ENCODE measurements at regions not wholly inside any gene's neighbourhood (a gene's known extent, or its start where the extent isn't known, plus 50 kb on each side); places are given as distances from the start of the nearest gene placed in this dataset.

- Histone ChIP-seq H3K27me3 (ENCODE audit: control insufficient read depth in 1 of 2, insufficient read depth in 1 of 2, low read length in 2 of 2) (no peaks in the 10 kb centered on the region), H2BK5ac (ENCODE audit: low read depth, low read length, poor library complexity, severe bottlenecking) (no peak overlapping the region), H3K79me1 (replicated peaks; ENCODE audit: low read length, poor library complexity, severe bottlenecking) (no peaks in the 10 kb centered on the region), H3K4ac (ENCODE audit: low read depth in 1 of 2, low read length in 2 of 2) (no peak overlapping the region), H4K91ac (ENCODE audit: low read length) (no peak overlapping the region), H3K9me3 (ENCODE audit: control insufficient read depth, low read length) (no peaks in the 10 kb centered on the region), H2AFZ (ENCODE audit: low read depth, low read length) (no peak overlapping the region), H3K4me2 (ENCODE audit: low read length, poor library complexity, severe bottlenecking) (no peak overlapping the region), H3K4me3 (ENCODE audit: insufficient read depth in 1 of 2, low read depth in 1 of 2, low read length in 2 of 2) (no peak overlapping the region), H2BK12ac (ENCODE audit: low read length in 2 of 2) (peak overlapping the region; percentile 64 to 79), H4K8ac (ENCODE audit: low read length) (no peak overlapping the region), H3K27ac (ENCODE audit: low read length, poor library complexity, severe bottlenecking) (no peak overlapping the region), H3K18ac (ENCODE audit: low read depth in 1 of 2, low read length in 2 of 2) (peak overlapping the region; percentile 52 to 61), H3K9ac (ENCODE audit: low read length) (no peak overlapping the region), H3K14ac (ENCODE audit: low read length in 2 of 2) (no peak overlapping the region), H2BK15ac (ENCODE audit: low read depth, poor library complexity, severe bottlenecking) (no peak overlapping the region), H3K4me1 (ENCODE audit: control insufficient read depth, insufficient read depth, low read depth, low read length) (peaks cover 3% of the 10 kb centered on the region), H3K23ac (ENCODE audit: low read length in 2 of 2) (no peak overlapping the region), H2BK120ac (ENCODE audit: low read depth, low read length) (peak overlapping the region; percentile 45), H2AK5ac (ENCODE audit: low read length, severe bottlenecking) (no peak overlapping the region), H3K36me3 (ENCODE audit: control insufficient read depth in 1 of 2, insufficient read depth in 2 of 2, low read depth in 1 of 2, low read length in 2 of 2) (no peaks in the 10 kb centered on the region)
- no peak for DNase-seq
- 90% methylated on average over 4 of the region's 4 CpGs for WGBS
Measured at GRCh38 chr13:33514362-33514761, 228.8 kb upstream of the STARD13 start.

DNA sequence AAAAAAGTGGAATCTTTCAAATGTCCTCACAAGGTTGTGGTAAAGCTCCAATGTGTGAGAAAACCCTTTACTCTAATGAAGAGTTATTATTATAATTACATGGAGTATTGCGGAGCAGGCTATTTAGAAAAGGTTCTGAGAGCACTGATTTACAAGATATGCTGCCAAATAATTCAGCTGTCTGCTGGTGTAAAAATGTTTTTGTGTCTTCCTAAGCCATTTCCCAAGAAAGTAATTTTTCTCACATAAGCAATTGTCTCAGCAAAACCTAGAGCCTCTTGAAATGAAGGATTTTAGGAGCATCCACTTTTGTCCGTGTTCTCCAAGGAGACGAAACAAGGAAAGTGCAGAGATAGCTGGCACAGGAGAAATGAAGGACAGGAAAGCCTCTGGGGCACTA is 229.6 kb upstream of the STARD13 start:
- no peak for DNase-seq
- no peaks in the 10 kb centered on the region for H3K9me3 ChIP-seq (ENCODE audit: control insufficient read depth, low read length)
- H3K4ac ChIP-seq (ENCODE audit: low read depth in 1 of 2, low read length in 2 of 2), result no peak overlapping the region
- no peak overlapping the region for H2BK5ac ChIP-seq (ENCODE audit: low read depth, low read length, poor library complexity, severe bottlenecking)
- no peaks in the 10 kb centered on the region for H3K27me3 ChIP-seq (ENCODE audit: control insufficient read depth in 1 of 2, insufficient read depth in 1 of 2, low read length in 2 of 2)
- H3K36me3 ChIP-seq (ENCODE audit: control insufficient read depth in 1 of 2, insufficient read depth in 2 of 2, low read depth in 1 of 2, low read length in 2 of 2), result no peaks in the 10 kb centered on the region
- H3K4me1 ChIP-seq (ENCODE audit: control insufficient read depth, insufficient read depth, low read depth, low read length), result peaks cover 3% of the 10 kb centered on the region
- H3K18ac ChIP-seq (ENCODE audit: low read depth in 1 of 2, low read length in 2 of 2), result no peak overlapping the region
- H3K9ac ChIP-seq (ENCODE audit: low read length), result no peak overlapping the region
- no peak overlapping the region for H2BK12ac ChIP-seq (ENCODE audit: low read length in 2 of 2)
- no peak overlapping the region for H3K27ac ChIP-seq (ENCODE audit: low read length, poor library complexity, severe bottlenecking)
- H4K91ac ChIP-seq (ENCODE audit: low read length), result no peak overlapping the region
- no peak overlapping the region for H2BK120ac ChIP-seq (ENCODE audit: low read depth, low read length)
- H2AK5ac ChIP-seq (ENCODE audit: low read length, severe bottlenecking), result no peak overlapping the region
- no peak overlapping the region for H3K4me2 ChIP-seq (ENCODE audit: low read length, poor library complexity, severe bottlenecking)
- H4K8ac ChIP-seq (ENCODE audit: low read length), result no peak overlapping the region
- H3K14ac ChIP-seq (ENCODE audit: low read length in 2 of 2), result no peak overlapping the region
- H3K4me3 ChIP-seq (ENCODE audit: insufficient read depth in 1 of 2, low read depth in 1 of 2, low read length in 2 of 2), result no peak overlapping the region
- no peak overlapping the region for H2AFZ ChIP-seq (ENCODE audit: low read depth, low read length)
- no peaks in the 10 kb centered on the region for H3K79me1 ChIP-seq (replicated peaks; ENCODE audit: low read length, poor library complexity, severe bottlenecking)
- no peak overlapping the region for H3K23ac ChIP-seq (ENCODE audit: low read length in 2 of 2)
- WGBS, result 93% methylated on average over 2 of the region's 3 CpGs
- no peak overlapping the region for H2BK15ac ChIP-seq (ENCODE audit: low read depth, poor library complexity, severe bottlenecking)

GRCh38 chr13:33518452-33518851 is 232.9 kb upstream of the STARD13 start:
- H3K9ac ChIP-seq (ENCODE audit: low read length), result no peak overlapping the region
- no peaks in the 10 kb centered on the region for H3K27me3 ChIP-seq (ENCODE audit: control insufficient read depth in 1 of 2, insufficient read depth in 1 of 2, low read length in 2 of 2)
- H3K4me2 ChIP-seq (ENCODE audit: low read length, poor library complexity, severe bottlenecking), result no peak overlapping the region
- peaks cover 6% of the 10 kb centered on the region for H3K4me1 ChIP-seq (ENCODE audit: control insufficient read depth, insufficient read depth, low read depth, low read length)
- DNase-seq, result no peak
- no peaks in the 10 kb centered on the region for H3K79me1 ChIP-seq (replicated peaks; ENCODE audit: low read length, poor library complexity, severe bottlenecking)
- no peak overlapping the region for H2BK12ac ChIP-seq (ENCODE audit: low read length in 2 of 2)
- H3K14ac ChIP-seq (ENCODE audit: low read length in 2 of 2), result no peak overlapping the region
- WGBS, result 78% methylated on average over 2 of the region's 2 CpGs
- H3K9me3 ChIP-seq (ENCODE audit: control insufficient read depth, low read length), result no peaks in the 10 kb centered on the region
- no peak overlapping the region for H2BK15ac ChIP-seq (ENCODE audit: low read depth, poor library complexity, severe bottlenecking)
- no peak overlapping the region for H2AK5ac ChIP-seq (ENCODE audit: low read length, severe bottlenecking)
- H2BK120ac ChIP-seq (ENCODE audit: low read depth, low read length), result no peak overlapping the region
- no peak overlapping the region for H4K8ac ChIP-seq (ENCODE audit: low read length)
- H3K27ac ChIP-seq (ENCODE audit: low read length, poor library complexity, severe bottlenecking), result no peak overlapping the region
- no peak overlapping the region for H4K91ac ChIP-seq (ENCODE audit: low read length)
- no peak overlapping the region for H3K4ac ChIP-seq (ENCODE audit: low read depth in 1 of 2, low read length in 2 of 2)
- no peaks in the 10 kb centered on the region for H3K36me3 ChIP-seq (ENCODE audit: control insufficient read depth in 1 of 2, insufficient read depth in 2 of 2, low read depth in 1 of 2, low read length in 2 of 2)
- no peak overlapping the region for H3K18ac ChIP-seq (ENCODE audit: low read depth in 1 of 2, low read length in 2 of 2)
- H3K23ac ChIP-seq (ENCODE audit: low read length in 2 of 2), result no peak overlapping the region
- H2AFZ ChIP-seq (ENCODE audit: low read depth, low read length), result no peak overlapping the region
- H3K4me3 ChIP-seq (ENCODE audit: insufficient read depth in 1 of 2, low read depth in 1 of 2, low read length in 2 of 2), result no peak overlapping the region
- H2BK5ac ChIP-seq (ENCODE audit: low read depth, low read length, poor library complexity, severe bottlenecking), result no peak overlapping the region

DNA sequence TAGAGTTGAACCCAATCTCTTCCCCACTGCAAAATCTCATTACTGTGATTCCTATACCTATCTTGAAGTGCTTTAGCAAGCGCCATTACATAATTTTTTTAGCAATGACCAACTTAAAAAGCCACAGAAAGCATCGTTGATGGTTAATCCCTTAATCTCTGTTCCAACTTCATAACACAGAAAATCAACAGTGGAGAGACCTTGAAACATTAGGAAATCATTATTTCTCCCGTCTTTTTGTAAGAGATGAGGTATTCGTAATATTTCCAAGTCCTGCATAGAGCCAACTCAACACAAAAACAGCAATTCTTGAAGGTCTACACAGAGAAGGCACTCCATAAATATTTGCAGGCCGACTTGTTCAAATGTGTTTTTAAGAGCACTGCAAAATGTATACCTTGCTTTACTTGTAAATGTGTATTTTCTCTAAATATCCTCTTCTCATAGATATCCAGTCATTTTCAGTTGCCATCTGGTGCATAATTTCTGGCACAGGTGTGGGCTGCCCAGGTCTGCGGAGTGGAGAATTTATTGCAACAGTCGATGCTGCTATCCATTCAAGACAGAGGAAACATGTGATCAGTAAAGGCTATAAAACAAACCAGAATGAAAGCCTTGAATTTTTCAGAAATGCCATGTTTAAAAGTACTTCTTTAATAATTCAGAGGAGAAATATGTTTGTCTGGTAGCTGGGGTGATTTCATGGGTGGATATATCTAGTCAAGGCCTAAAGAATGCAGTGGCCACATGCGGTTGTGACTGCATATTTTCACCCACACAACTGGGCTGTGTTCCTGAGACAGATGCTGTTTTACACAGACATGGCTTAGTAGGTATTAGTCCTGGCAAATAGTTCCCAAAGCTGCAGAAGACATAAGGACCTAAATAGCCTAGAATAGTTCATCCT is 234.3 kb upstream of the STARD13 start:
- Histone ChIP-seq H3K79me1 (replicated peaks; ENCODE audit: low read length, poor library complexity, severe bottlenecking) (no peaks in the 10 kb centered on the region), H2BK5ac (ENCODE audit: low read depth, low read length, poor library complexity, severe bottlenecking) (no peak overlapping the region), H2BK120ac (ENCODE audit: low read depth, low read length) (no peak overlapping the region), H4K91ac (ENCODE audit: low read length) (no peak overlapping the region), H3K36me3 (ENCODE audit: control insufficient read depth in 1 of 2, insufficient read depth in 2 of 2, low read depth in 1 of 2, low read length in 2 of 2) (no peaks in the 10 kb centered on the region), H3K14ac (ENCODE audit: low read length in 2 of 2) (no peak overlapping the region), H3K18ac (ENCODE audit: low read depth in 1 of 2, low read length in 2 of 2) (no peak overlapping the region), H2BK15ac (ENCODE audit: low read depth, poor library complexity, severe bottlenecking) (no peak overlapping the region), H3K4me3 (ENCODE audit: insufficient read depth in 1 of 2, low read depth in 1 of 2, low read length in 2 of 2) (no peak overlapping the region), H3K27me3 (ENCODE audit: control insufficient read depth in 1 of 2, insufficient read depth in 1 of 2, low read length in 2 of 2) (no peaks in the 10 kb centered on the region), H3K9me3 (ENCODE audit: control insufficient read depth, low read length) (no peaks in the 10 kb centered on the region), H3K23ac (ENCODE audit: low read length in 2 of 2) (no peak overlapping the region), H3K4me1 (ENCODE audit: control insufficient read depth, insufficient read depth, low read depth, low read length) (peaks cover 3% of the 10 kb centered on the region), H2AFZ (ENCODE audit: low read depth, low read length) (no peak overlapping the region), H2BK12ac (ENCODE audit: low read length in 2 of 2) (no peak overlapping the region), H2AK5ac (ENCODE audit: low read length, severe bottlenecking) (no peak overlapping the region), H3K4ac (ENCODE audit: low read depth in 1 of 2, low read length in 2 of 2) (no peak overlapping the region), H4K8ac (ENCODE audit: low read length) (no peak overlapping the region), H3K4me2 (ENCODE audit: low read length, poor library complexity, severe bottlenecking) (no peak overlapping the region), H3K27ac (ENCODE audit: low read length, poor library complexity, severe bottlenecking) (peak overlapping the region; percentile 24), H3K9ac (ENCODE audit: low read length) (peak overlapping the region; percentile 79)
- DNase-seq, result peak; percentile 64
- WGBS, result 92% methylated on average over 7 of the region's 8 CpGs
